GOT3 (cell line): ENCODE measurements at regions not wholly inside any gene's neighbourhood (a gene's known extent, or its start where the extent isn't known, plus 50 kb on each side); places are given as distances from the start of the nearest gene placed in this dataset.
"Not testable (repeated sequence)": the region's sequence is repeated elsewhere in the genome, so short reads cannot be mapped to it uniquely, and the experiment has no call there.

Source experiments
- DNase-seq: peaks from one replicate; lab custom pipeline; 2025; ENCODE audit warnings: mixed read lengths; lab: John Stamatoyannopoulos, UW

DNA sequence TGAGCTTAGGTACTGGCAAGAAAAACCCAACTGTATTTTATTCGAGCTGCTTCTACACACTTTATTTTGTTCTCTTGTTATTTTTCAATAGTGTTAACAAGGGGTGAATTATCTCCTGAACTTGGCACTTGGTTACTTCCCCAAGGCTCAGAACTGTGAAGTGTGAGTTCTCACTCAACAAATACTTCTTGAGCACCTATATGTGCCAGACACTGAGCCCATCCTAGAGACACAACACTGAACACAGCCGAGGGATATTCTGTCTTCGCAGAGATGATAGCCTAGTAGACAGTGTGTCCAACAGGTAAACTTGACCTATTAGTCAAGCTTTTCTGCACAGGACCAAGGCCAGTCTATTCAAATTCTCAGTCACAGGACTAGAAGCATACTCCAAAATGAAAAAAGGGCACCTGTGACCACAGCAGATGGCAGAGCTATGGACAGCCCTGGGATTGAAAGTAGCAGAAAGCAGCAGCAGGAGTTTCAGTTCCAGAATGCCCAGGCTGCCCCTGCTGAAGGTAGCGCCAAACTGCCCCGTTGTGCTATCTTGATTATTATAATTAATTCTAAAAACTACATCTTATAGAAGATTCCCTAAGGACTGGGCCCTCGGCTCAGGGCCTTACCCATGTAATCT is 77.8 kb upstream of the TAB2 start:
- no peak for DNase-seq

- no peak for DNase-seq
These were observed 74.6 kb upstream of the TAB2 start for GRCh38 chr6:149242883-149243282.

- no peak for DNase-seq
These were observed 73.4 kb upstream of the TAB2 start for GRCh38 chr6:149244105-149244504.

- DNase-seq: no peak
These were observed 70.7 kb upstream of the TAB2 start for GRCh38 chr6:149246691-149247384.

DNA sequence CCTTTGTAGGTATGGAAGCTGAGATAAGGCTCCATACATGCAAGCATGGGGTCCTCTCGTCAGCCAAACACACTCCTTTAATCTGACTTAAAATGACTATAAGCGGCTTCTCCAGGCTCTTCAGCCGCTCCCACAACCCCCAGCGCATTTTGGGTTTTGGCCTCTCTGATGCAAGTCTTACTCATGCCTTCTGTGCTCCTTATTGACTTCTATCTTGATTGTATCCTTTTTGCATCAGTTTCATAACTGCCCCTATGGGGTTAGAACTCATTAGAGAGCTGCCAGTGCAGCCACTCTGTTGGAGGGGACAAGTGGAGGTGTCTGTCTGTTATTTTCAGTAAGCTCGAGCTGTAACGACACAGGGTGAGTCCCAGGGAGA is 70.1 kb upstream of the TAB2 start:
- no peak for DNase-seq

- not testable (repeated sequence) for DNase-seq
These were observed 69.2 kb upstream of the TAB2 start for GRCh38 chr6:149248263-149248662.

DNA sequence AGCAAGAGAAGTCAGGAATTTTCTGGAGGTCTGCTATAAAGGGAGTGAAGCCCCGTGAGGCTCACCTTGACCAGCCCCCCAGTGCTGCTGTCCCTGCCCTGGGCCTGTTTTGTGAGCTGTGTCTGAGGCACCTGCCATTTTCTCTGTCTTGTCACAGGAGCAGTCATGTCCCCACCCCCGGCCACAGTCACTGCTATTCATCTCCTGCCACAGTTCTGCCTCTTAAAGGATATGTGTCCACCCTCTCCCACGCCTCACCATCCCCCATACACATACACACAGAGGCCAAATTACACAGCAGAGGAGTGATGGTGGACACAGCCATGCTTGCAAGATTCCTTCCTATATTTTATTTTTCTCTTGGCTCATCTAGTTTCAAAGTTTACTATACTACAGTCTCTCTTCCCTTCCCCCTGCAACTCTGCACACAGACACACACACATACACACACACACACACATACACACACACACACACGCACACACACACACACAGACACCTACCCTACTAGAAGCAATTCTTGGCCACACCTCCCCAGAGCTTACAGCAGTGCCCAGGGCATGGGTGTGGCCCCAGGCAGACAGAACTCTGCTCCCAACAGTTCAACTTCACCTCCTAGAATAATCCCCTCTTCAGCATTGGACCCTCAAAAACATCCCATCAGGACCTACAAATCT is 68.7 kb upstream of the TAB2 start:
- DNase-seq: no peak

DNA sequence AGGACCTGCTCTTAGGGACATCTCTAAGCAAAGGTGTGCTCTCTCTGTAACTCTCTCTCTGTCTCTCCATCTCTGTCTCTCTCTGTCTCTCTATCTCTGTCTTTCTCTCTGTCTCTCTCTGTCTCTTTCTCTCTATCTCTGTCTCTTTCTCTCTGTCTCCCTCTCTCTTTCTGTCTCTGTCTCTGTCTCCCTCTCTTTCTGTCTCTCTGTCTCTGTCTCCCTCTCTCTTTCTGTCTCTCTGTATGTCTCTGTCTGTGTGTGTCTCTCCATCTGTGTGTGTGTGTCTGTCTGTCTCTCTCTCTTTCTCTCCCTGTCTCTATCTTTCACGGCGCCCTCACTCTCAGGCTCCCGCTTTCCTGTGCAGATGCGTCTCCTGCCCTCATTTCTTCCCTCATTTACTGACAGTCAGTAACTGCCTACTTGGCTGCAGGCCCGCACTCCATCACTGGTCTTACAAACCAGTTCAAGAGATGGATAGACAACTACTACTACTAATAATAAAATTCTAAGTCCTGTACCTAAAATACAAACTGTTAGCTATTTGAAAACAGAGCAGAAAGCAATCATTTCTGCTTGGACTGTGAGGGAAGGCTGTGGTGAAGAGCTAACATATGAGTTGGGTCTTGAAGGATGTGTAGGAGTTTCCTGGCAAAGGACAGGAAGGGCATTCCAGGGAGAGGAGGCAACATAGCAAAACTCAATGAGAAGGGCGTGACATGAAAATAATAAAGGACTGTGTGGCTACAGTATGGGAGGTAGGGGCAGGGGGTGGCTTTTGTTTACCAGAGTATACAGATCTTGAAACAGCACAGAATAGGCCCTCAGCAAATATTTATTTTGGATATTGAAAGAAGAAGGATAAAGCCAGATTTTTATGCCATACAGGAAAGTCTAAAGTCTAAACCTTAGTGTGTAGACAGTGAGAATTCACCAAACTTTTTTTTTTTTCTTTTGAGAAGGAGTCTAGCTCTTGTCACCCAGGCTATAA is 67.8 kb upstream of the TAB2 start:
- no peak for DNase-seq

- no peak for DNase-seq
These were observed 66.6 kb upstream of the TAB2 start for GRCh38 chr6:149250951-149251350.

- no peak for DNase-seq
These were observed 64.9 kb upstream of the TAB2 start for GRCh38 chr6:149252622-149253021.

DNA sequence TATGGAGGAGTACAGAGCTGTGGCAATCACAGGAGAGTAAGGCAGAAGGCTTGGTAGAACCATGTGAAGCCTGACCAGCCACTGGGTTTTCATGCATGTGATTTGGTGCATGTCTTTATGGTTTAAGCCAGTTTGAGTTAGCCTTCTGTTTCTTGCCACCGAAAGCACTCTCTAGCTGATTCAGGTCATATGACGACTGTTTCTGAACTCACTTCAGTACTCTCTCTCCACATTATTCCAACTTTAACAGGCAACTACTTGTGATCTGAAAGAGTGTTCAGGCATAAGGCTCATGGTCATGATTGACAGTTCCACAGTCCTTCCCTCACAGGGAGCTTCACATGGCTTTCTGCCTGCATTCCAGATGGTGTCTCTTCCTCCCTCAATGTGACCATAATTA is 63.3 kb upstream of the TAB2 start:
- no peak for DNase-seq

- DNase-seq: no peak
These were observed 57.8 kb upstream of the TAB2 start for GRCh38 chr6:149259753-149260152.

GRCh38 chr6:149260214-149260874 is 57.2 kb upstream of the TAB2 start:
- no peak for DNase-seq

DNA sequence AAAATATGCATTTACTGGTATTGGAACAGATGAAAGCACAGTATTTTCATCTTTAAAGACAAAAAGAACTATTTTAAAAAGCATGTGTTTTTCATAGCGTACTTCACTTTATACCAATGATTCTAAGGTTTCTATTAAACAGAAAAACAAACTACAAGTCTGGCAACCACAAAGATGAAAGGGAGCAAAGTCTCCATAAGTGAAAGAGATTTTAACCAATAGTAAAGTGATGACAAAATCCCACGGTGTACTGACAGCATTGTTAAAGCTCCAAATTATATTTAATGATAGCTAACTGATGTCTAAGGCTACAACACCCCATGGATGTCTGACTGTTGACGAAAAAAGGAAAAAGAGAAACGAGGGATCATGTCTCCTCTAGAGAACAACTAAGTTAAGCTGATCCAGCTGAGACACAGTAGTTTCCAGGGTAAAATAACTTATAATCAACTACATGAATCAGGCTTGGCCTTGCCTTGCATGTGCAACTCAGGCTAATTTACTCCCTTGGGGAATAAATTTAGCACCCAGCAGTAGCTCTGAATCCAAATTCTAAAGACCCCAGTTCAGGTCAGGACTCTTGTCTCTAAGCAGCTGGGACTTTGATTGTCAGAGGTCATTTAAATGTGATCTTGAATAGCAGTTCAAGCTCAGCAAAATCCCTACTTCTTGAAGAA is 56.0 kb upstream of the TAB2 start:
- no peak for DNase-seq

DNA sequence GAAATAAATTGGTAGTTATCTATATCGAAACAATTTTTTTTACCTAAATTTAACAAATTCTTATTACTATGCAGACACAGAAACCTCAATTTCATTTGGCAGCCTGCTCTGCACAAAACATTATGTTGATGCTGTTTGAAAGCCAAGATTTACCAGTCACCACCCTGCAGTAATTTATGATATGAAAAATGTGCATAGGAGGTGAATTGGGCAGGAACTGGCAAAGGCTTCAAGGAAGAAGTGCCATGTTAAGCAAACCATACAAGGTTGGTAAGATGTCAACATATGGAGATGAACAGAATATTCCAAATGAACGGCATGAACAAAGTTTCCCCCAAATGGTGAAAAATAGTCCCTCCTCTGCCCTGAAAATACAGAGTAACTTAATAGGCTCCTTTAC is 54.2 kb upstream of the TAB2 start:
- no peak for DNase-seq

DNA sequence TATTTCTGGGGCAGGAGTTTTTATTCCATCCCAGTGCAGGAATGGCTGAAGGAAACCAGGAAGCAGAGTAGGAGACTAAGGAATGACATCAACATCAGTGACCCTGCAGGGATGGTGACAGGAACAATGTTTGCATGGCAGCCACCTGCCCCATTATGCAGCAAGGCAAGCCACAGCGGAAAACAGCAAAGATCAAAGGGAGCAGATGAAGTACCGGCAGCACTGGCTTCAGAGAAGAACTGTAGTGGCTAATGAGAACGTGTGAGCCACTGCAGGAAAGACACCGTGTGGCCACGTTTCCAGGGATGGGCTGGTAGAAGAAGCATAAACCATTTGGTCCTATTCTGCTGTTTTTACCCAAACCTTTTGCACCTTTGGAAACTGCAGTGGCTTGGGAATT is 52.9 kb upstream of the TAB2 start:
- no peak for DNase-seq

DNA sequence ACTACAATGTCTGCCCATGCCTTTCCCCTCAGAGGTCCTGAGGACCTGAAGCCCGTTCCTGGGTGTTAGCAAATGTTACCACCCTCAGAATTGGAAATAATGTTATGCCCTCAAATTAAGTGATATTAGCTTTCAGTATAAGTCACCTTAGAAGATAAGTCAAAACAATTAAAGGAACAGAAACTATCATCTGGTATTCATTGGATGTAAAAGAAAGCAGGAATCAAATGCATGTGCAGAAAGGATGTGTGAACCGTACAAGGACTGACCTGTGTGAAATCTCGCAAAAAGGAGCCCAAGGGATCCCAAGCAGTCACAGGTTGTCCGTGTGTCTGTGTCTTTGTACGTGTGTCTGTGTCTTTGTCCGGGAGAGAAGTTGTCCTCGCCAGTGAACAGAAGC is 51.6 kb upstream of the TAB2 start:
- DNase-seq: no peak

GRCh38 chr6:149266659-149267058 is 50.9 kb upstream of the TAB2 start:
- no peak for DNase-seq

DNA sequence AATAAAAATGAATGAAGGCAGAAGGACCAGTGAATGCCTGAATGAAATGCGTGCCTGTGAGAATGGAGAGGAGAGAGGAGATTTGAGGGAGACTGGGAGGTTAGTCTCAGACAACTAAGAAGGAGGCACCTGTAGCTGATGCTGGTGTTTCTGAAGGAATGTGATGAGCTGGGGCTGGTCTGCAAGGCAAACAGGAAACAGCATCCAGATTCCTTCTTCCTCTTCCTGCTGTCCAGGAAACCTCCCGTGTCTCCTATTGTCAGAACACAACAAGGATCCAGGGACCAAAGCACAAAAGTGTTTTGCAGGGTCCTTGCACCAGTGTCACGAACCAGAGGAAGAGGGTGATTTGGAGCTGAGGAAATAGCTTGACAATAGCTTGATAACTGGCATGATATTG is 50.4 kb upstream of the TAB2 start:
- no peak for DNase-seq

DNA sequence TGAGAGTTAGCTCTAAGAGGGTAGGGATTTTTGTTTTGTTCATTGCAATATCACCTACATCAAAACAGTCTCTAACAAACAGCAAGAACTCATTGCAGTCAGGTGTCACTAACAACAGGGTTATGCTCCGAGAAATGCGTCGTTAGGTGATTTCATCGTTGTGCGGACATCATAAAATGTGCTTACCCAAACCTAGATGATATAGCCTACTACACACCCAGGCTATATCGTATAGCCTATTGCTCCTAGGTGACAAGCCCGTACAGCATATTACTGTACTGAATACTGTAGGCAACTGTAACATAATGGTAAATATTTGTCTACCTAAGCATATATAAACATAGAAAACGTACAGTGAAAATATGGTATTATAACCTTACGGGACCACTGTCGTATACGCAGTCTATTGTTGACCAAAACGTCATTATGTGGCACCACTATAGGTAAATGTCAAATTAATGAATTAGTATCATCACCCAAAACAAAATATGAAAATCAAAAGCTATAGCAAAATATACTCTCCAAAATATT is 49.9 kb upstream of the TAB2 start:
- DNase-seq: no peak
